ENCODE measurements at regions not wholly inside any gene's neighbourhood (a gene's known extent, or its start where the extent isn't known, plus 50 kb on each side); places are given as distances from the start of the nearest gene placed in this dataset.
"Not testable (repeated sequence)": the region's sequence is repeated elsewhere in the genome, so short reads cannot be mapped to it uniquely, and the experiment has no call there.

DNA sequence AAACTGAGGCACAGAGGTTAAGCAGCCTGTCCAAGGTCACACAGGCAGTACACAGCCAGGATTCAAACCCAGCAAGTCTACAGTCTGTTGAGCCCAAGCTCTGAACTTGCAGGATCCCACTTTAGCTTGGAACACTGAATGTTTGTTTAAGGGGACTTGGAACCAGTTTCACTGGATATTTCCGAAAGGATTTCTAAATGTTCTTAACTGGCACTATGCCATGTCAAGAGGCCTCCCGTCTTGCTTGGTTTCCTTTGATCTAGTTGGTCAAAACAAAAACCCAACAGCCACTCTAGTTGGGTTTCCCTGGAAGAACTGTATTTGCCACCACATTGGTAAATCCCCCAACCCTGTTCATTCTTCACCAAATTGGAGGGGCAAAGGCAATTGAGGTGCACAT is 317.6 kb upstream of the KAZN start:
- Histone ChIP-seq H3K4me1 (ENCODE audit: control insufficient read depth, insufficient read depth, low read length) (peaks cover 9% of the 10 kb centered on the region), H3K36me3 (ENCODE audit: control insufficient read depth, insufficient read depth, low read length) (no peaks in the 10 kb centered on the region), H3K27me3 (ENCODE audit: control insufficient read depth, insufficient read depth, low read length) (no peaks in the 10 kb centered on the region), H3K9ac (ENCODE audit: low read depth, low read length) (no peak overlapping the region), H3K9me3 (ENCODE audit: control insufficient read depth, insufficient read depth, low read length) (no peaks in the 10 kb centered on the region), H3K27ac (ENCODE audit: low read depth, low read length) (no peak overlapping the region), H3K4me3 (ENCODE audit: low read depth, low read length) (no peak overlapping the region)

DNA sequence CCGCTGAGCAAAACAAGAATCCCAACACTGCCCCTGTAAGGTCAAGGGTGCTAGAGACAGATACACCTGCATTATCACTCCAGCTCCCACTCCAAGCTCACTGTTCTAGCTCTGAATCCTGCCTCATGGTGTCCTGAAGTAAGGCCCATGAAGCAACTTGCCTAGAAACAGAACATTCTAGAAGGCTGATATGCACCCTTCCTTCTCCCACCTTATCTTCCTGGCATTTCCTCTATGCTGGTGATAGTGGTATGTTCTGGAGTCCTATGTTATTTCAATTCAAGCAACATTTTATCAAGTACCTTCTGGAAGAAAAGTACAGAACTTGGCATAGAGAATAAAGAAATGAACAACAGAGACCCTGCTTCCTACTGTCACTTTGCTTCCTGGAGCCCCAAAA is 317.1 kb upstream of the KAZN start:
- H3K27me3 ChIP-seq (ENCODE audit: control insufficient read depth, insufficient read depth, low read length) = no peaks in the 10 kb centered on the region
- no peaks in the 10 kb centered on the region for H3K9me3 ChIP-seq (ENCODE audit: control insufficient read depth, insufficient read depth, low read length)
- no peak overlapping the region for H3K4me3 ChIP-seq (ENCODE audit: low read depth, low read length)
- no peaks in the 10 kb centered on the region for H3K36me3 ChIP-seq (ENCODE audit: control insufficient read depth, insufficient read depth, low read length)
- H3K4me1 ChIP-seq (ENCODE audit: control insufficient read depth, insufficient read depth, low read length) = peaks cover 9% of the 10 kb centered on the region
- H3K27ac ChIP-seq (ENCODE audit: low read depth, low read length) = no peak overlapping the region
- no peak overlapping the region for H3K9ac ChIP-seq (ENCODE audit: low read depth, low read length)

DNA sequence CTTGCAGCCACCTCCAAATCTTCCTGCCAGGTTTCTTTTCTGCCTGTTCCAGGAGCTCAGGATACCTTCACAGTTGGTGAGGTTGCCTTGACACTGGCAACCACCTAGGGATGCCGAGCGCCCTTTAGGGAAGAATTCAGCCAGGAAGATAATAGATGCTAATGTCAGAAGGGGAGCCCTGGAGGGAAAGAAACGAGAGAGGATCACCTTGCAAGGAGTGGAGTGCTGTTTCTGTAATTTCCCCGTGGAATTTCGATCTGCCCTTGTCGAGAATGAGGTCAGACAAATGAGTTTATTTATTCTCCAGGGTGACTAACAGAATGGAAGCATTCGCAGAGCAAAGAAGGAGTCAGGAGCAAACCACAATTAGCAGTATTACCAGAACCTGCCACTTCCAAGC is 315.8 kb upstream of the KAZN start:
- peaks cover 9% of the 10 kb centered on the region for H3K4me1 ChIP-seq (ENCODE audit: control insufficient read depth, insufficient read depth, low read length)
- no peak overlapping the region for H3K9ac ChIP-seq (ENCODE audit: low read depth, low read length)

DNA sequence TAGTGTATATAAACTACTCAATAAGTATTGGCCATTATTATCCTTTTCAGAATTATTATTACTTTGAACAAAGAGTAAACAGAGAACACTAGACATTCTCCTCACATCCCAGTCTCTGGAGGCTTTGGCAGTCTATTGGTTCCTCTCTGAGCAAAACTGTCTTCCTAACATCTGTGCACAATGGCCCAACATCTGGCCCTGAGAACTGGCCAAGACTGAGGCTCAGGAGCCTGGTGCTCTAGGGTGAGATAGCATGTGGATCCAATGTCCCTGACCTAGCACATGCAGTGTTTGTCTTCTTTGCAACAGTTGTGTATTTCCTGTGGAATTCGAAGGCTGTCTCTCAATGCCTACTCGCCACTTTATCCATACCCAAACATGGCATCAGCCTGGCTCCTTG is 313.2 kb upstream of the KAZN start:
- H3K27ac ChIP-seq (ENCODE audit: low read depth, low read length) = no peak overlapping the region

More for the DNA sequence above, 315.8 kb upstream of the KAZN start:
- Histone ChIP-seq H3K9me3 (ENCODE audit: control insufficient read depth, insufficient read depth, low read length) (no peaks in the 10 kb centered on the region), H3K27me3 (ENCODE audit: control insufficient read depth, insufficient read depth, low read length) (no peaks in the 10 kb centered on the region), H3K4me3 (ENCODE audit: low read depth, low read length) (no peak overlapping the region), H3K27ac (ENCODE audit: low read depth, low read length) (no peak overlapping the region), H3K36me3 (ENCODE audit: control insufficient read depth, insufficient read depth, low read length) (no peaks in the 10 kb centered on the region)

DNA sequence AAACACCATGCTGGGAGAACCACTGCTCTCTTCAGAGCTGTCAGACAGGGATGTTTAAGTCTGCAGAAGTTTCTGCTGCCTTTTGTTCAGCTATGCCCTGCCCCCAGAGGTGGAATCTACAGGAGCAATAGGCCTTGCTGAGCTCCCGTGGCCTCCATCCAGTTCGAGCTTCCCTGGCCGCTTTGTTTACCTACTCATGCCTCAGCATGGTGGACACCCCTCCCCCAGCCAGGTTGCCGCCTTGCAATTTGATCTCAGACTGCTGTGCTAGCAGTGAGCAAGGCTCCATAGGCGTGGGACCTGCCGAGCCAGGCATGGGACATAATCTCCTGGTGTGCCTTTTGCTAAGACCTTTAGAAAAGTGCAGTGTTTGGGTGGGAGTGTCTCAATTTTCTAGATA is 307.3 kb upstream of the KAZN start:
- H3K4me1 ChIP-seq (ENCODE audit: control insufficient read depth, insufficient read depth, low read length); H3K27me3 ChIP-seq (ENCODE audit: control insufficient read depth, insufficient read depth, low read length); H3K9ac ChIP-seq (ENCODE audit: low read depth, low read length); H3K27ac ChIP-seq (ENCODE audit: low read depth, low read length); H3K9me3 ChIP-seq (ENCODE audit: control insufficient read depth, insufficient read depth, low read length); H3K4me3 ChIP-seq (ENCODE audit: low read depth, low read length); H3K36me3 ChIP-seq (ENCODE audit: control insufficient read depth, insufficient read depth, low read length): not testable (repeated sequence)

More for the DNA sequence above, 313.2 kb upstream of the KAZN start:
- H3K36me3 ChIP-seq (ENCODE audit: control insufficient read depth, insufficient read depth, low read length) = no peaks in the 10 kb centered on the region
- no peak overlapping the region for H3K9ac ChIP-seq (ENCODE audit: low read depth, low read length)
- no peak overlapping the region for H3K4me3 ChIP-seq (ENCODE audit: low read depth, low read length)
- no peaks in the 10 kb centered on the region for H3K27me3 ChIP-seq (ENCODE audit: control insufficient read depth, insufficient read depth, low read length)
- H3K9me3 ChIP-seq (ENCODE audit: control insufficient read depth, insufficient read depth, low read length) = no peaks in the 10 kb centered on the region
- peaks cover 9% of the 10 kb centered on the region for H3K4me1 ChIP-seq (ENCODE audit: control insufficient read depth, insufficient read depth, low read length)

DNA sequence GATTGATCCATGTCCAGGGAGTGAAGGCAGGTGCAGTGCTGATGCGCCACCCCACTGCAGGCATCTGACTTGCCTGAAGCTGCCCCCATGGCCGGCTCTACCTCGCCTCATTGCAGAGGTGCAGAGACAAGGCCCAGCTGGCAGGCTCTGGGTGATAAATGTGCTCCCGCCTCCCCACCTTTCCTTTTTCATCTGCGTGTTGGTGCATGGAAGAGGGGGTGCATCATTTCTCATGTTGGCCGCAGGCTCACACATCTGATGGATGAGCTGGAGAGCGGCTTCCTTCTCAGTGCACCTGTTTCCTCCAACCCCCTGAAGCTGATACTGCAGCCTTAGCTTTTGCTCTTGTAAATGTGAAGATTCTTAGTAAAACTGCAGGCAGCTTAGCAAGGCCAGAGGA is 306.0 kb upstream of the KAZN start:
- H3K4me1 ChIP-seq (ENCODE audit: control insufficient read depth, insufficient read depth, low read length) = peaks cover 8% of the 10 kb centered on the region

DNA sequence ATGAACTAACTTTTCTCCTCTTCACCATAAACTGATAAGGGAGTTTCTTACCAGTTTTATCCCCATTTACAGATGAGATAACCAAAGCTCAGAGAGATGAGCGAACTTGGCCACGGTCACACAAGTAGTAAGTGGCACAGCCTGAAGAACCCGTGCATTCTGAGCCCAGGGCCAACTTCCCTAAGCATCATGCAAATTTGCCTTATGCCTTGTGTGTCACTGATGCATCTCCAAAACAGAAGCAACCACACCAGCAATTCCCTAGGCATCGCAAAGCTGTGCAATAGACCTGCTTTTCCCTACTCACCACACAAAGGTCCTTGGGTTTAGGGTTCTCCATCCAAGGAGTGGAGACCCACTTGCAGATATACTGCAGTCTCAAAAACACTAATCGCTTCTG is 304.5 kb upstream of the KAZN start:
- no peak overlapping the region for H3K4me3 ChIP-seq (ENCODE audit: low read depth, low read length)

More for the DNA sequence above, 306.0 kb upstream of the KAZN start:
- H3K36me3 ChIP-seq (ENCODE audit: control insufficient read depth, insufficient read depth, low read length) = no peaks in the 10 kb centered on the region
- no peak overlapping the region for H3K9ac ChIP-seq (ENCODE audit: low read depth, low read length)
- H3K4me3 ChIP-seq (ENCODE audit: low read depth, low read length) = no peak overlapping the region
- H3K27me3 ChIP-seq (ENCODE audit: control insufficient read depth, insufficient read depth, low read length) = no peaks in the 10 kb centered on the region
- no peaks in the 10 kb centered on the region for H3K9me3 ChIP-seq (ENCODE audit: control insufficient read depth, insufficient read depth, low read length)
- no peak overlapping the region for H3K27ac ChIP-seq (ENCODE audit: low read depth, low read length)

DNA sequence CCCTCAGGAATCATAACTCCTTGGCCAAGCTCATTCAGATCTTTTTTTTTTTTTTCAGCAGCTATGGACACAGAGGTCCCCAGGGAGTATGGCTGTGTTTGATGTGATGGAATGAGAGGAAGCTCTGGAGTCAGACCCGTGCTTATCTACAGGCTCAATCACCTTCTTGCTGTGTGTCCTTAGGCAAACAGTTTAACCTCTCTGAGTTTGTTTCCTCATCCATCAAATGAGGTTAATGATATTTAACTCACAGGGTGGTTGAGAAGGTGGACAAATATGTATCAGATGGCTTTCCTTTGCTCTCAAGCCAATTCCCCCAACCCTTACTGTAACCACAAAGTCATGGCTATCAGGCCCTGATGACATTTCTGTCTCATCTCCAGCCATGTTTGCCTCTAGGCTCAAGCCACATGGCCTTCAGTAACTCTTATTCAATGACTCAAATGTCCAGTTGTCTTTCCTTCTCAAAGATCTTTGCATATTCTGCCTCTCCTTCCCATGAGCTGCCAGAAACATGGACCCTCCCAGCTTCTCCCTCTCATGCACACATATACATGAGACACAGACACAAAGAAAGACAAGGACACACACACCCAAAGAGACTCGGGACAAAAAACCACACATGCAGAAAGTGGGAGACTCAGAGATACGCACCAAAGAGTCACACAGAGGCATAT is 303.5 kb upstream of the KAZN start:
- Histone ChIP-seq H3K9me3 (ENCODE audit: control insufficient read depth, insufficient read depth, low read length) (no peaks in the 10 kb centered on the region), H3K27ac (ENCODE audit: low read depth, low read length) (no peak overlapping the region), H3K27me3 (ENCODE audit: control insufficient read depth, insufficient read depth, low read length) (no peaks in the 10 kb centered on the region), H3K4me3 (ENCODE audit: low read depth, low read length) (no peak overlapping the region), H3K4me1 (ENCODE audit: control insufficient read depth, insufficient read depth, low read length) (peaks cover 11% of the 10 kb centered on the region), H3K9ac (ENCODE audit: low read depth, low read length) (no peak overlapping the region), H3K36me3 (ENCODE audit: control insufficient read depth, insufficient read depth, low read length) (no peaks in the 10 kb centered on the region)

More for the DNA sequence above, 304.5 kb upstream of the KAZN start:
- Histone ChIP-seq H3K27me3 (ENCODE audit: control insufficient read depth, insufficient read depth, low read length) (no peaks in the 10 kb centered on the region), H3K36me3 (ENCODE audit: control insufficient read depth, insufficient read depth, low read length) (no peaks in the 10 kb centered on the region), H3K9ac (ENCODE audit: low read depth, low read length) (no peak overlapping the region), H3K27ac (ENCODE audit: low read depth, low read length) (no peak overlapping the region), H3K4me1 (ENCODE audit: control insufficient read depth, insufficient read depth, low read length) (peaks cover 11% of the 10 kb centered on the region), H3K9me3 (ENCODE audit: control insufficient read depth, insufficient read depth, low read length) (no peaks in the 10 kb centered on the region)

DNA sequence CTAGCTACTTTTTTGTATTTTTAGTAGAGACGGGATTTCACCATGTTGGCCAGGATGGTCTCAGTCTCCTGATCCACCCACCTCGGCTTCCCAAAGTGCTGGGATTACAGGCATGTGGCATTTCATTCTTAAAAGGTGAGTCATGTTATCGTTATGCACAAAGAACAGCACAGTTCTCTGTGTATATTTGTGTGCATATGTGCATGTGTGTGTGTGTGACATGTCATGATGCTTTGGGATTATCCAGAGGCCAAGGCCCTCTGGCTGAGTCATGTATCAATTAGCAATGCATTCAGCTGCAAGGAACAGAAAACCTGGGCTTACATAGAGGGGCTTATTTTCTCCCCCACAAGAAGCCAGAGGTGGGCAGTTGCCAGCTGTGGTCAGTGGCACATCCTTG is 301.7 kb upstream of the KAZN start:
- Histone ChIP-seq H3K4me3 (ENCODE audit: low read depth, low read length) (no peak overlapping the region), H3K27ac (ENCODE audit: low read depth, low read length) (no peak overlapping the region), H3K27me3 (ENCODE audit: control insufficient read depth, insufficient read depth, low read length) (no peaks in the 10 kb centered on the region)

DNA sequence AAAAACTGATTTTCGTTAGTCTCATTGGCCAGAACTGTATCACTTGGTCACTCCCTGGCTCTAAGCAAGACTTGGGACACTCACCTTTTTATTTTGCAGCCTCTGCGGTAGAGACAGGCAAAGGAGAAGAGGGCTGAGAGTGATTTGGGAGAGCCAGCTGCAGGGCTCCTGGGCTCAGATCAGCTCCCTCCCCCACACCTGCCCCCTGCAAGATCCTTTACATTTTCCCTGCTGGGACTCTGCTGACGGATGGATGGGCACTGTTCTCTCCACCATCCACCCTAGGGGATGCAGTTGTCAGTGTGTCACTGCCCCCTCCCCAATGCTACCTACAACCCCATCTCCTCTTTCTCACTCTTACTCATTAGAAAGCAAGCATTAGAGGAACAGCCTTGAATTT is 301.1 kb upstream of the KAZN start:
- Histone ChIP-seq H3K27me3 (ENCODE audit: control insufficient read depth, insufficient read depth, low read length) (no peaks in the 10 kb centered on the region), H3K27ac (ENCODE audit: low read depth, low read length) (no peak overlapping the region), H3K4me1 (ENCODE audit: control insufficient read depth, insufficient read depth, low read length) (peaks cover 11% of the 10 kb centered on the region), H3K9ac (ENCODE audit: low read depth, low read length) (no peak overlapping the region), H3K9me3 (ENCODE audit: control insufficient read depth, insufficient read depth, low read length) (no peaks in the 10 kb centered on the region), H3K4me3 (ENCODE audit: low read depth, low read length) (no peak overlapping the region), H3K36me3 (ENCODE audit: control insufficient read depth, insufficient read depth, low read length) (no peaks in the 10 kb centered on the region)

More for the DNA sequence above, 301.7 kb upstream of the KAZN start:
- Histone ChIP-seq H3K36me3 (ENCODE audit: control insufficient read depth, insufficient read depth, low read length) (no peaks in the 10 kb centered on the region), H3K4me1 (ENCODE audit: control insufficient read depth, insufficient read depth, low read length) (peaks cover 11% of the 10 kb centered on the region), H3K9ac (ENCODE audit: low read depth, low read length) (no peak overlapping the region), H3K9me3 (ENCODE audit: control insufficient read depth, insufficient read depth, low read length) (no peaks in the 10 kb centered on the region)

DNA sequence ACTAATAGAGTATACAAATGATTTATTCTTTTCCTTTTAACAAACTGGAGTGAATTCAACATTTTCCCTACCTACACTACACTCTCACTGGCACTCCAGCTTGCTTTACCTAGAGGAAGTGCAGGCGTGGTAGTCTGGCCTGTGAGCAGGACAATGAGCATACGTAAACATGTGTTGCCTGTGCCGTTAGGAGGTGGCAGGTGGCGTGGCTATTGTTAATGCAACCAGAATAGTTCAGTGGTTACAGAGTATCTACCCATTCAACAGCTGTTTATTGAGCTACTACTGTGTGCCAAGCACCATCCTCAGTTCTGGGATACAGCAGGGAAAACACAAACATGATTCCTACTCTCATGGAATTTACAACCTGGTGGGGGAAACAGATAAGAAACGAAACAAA is 299.7 kb upstream of the KAZN start:
- H3K9ac ChIP-seq (ENCODE audit: low read depth, low read length) = no peak overlapping the region
- H3K36me3 ChIP-seq (ENCODE audit: control insufficient read depth, insufficient read depth, low read length) = no peaks in the 10 kb centered on the region
- H3K27me3 ChIP-seq (ENCODE audit: control insufficient read depth, insufficient read depth, low read length) = no peaks in the 10 kb centered on the region
- no peaks in the 10 kb centered on the region for H3K9me3 ChIP-seq (ENCODE audit: control insufficient read depth, insufficient read depth, low read length)
- no peak overlapping the region for H3K4me3 ChIP-seq (ENCODE audit: low read depth, low read length)
- H3K4me1 ChIP-seq (ENCODE audit: control insufficient read depth, insufficient read depth, low read length) = peaks cover 11% of the 10 kb centered on the region
- H3K27ac ChIP-seq (ENCODE audit: low read depth, low read length) = no peak overlapping the region
